GM18873 (cell line): ENCODE measurements at regions not wholly inside any gene's neighbourhood (a gene's known extent, or its start where the extent isn't known, plus 50 kb on each side); places are given as distances from the start of the nearest gene placed in this dataset.
"Not testable (repeated sequence)": the region's sequence is repeated elsewhere in the genome, so short reads cannot be mapped to it uniquely, and the experiment has no call there.

ENCODE experiments used
- ATAC-seq: cut with Tn5 transposase; IDR thresholded peaks from one replicate; pipeline ENCODE4 v1.9.1; 2021; ENCODE audit warnings: mild to moderate bottlenecking, moderate library complexity, moderate number of reproducible peaks; ENCODE audit not compliant: unreplicated experiment, low FRiP score

DNA sequence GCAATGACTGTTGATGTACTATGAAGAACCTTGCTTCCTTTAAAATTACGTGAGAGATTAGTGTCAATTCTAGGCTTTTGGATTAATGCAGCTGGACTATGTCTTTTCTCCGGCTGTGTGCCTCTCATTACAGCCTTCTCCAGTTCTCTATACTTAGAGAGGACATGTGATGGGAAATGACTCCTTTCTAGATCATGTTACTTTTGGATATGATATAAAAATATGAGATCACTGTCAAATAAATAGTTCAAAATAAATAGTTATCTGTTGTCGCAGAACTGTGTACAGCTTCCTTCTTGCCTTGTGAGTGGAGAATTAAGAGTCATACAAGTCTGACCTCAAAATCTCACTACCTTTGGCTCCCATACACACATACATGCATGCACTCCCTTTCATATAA lies 592.4 kb downstream of the DIPK2A start:
- no peak for ATAC-seq

DNA sequence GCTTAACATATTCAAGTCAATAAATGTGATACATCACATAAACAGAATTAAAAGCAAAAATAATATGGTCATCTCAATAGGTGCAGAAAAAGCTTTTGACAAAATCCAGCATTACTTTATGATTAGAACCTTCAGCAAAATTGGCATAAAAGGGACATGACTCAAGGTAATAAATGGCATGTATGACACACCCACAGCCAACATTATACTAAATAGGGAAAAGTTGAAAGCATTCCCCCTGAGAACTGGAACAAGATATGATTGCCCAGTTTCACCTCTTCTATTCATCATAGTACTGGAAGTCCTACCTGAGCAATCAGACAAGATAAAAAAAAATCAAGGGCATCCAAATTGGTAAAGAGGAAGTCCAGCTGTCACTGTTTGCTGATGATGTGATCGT lies 594.7 kb downstream of the DIPK2A start:
- ATAC-seq, result no peak

DNA sequence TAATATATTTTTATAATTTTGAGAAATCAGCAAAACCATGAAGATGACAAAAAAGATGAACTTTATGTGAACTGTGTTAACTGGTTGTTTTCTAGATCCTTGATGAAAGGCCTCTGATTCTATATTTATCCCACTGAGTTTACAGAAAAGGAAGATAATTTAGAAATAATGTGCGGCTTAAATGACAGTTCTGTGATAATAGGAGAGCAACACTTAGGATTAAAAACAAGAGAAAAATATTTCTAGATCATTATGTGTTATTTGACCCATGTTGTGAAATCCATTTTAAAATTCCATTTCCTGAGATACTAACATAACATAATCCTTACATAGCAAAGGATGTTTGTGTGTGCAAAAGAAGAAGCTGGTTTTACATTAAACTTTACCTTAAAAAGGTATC lies 598.0 kb downstream of the DIPK2A start:
- no peak for ATAC-seq

DNA sequence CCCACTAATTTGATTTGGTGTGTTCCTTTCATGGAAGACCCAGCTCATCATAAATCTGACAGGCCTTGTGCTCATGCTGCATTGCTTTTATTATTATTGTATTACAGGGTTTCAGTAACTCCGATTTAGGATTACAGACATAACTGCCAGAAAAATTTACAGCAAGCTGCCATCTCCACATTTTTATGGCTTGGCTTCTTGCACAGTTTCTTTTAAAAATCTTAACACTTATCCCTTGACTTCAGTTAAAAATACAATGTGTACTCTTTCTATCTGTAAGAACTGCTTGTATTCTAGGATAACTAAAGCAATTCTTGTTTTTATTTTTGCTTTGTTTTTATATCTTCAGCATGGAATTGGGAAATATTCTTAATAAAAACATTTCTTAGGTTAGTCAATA lies 612.2 kb downstream of the DIPK2A start:
- no peak for ATAC-seq

DNA sequence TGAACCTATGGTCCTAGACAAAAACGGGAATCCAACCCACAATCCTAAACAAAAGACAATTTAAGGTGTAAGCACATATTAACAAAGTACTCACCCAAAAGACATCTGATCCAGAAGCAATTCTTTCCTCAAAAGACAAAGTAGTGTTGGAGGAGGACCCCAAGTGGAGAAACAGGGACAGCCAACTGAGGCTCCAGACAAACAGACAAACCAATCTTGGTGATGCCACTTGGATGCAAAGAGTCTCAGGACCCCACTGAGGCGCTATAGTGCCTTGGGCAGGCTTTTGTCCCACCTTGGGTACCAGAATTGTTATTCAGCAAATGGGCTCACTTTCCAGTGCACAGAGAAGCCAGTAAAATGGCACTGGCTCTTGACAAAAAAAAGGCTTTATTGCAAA lies 613.8 kb downstream of the DIPK2A start:
- ATAC-seq, result no peak

DNA sequence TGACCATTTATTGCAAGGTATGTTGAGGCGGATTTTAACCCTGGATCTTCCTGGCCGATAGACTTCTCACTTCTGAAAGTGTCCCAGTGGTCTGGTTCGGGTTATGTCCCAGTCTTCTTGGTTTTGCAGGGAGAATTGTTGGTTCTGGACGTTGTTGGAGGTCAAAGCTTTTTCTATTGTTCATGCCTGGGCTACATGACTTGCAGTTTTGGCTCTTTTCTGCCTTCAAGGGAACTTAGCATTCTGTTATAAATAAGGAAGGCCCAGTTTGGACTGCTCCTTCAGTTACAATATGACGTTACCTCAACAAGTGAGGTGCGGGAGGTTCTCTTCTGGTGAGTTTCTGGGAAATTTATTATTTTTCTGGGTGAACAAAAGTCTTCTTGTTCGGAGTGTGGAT lies 614.3 kb downstream of the DIPK2A start:
- ATAC-seq, result no peak

DNA sequence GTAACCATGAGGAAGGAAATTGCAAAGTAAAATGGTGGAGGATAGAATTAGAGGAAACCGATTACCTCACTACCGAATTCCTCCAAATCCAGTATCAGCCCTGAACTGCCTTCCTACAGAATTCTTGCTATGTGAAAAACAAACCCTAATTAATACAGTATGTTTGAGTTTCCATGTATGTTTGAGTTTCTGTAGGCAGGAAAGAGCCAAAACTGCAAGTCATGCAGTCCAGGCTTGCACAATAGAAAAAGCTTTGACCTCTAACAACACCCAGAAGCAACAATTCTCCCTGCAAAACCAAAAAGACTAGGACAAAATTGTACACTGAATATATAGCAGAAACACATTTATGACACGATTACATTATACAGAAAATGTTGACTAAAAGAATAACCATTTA lies 614.8 kb downstream of the DIPK2A start:
- ATAC-seq, result no peak

DNA sequence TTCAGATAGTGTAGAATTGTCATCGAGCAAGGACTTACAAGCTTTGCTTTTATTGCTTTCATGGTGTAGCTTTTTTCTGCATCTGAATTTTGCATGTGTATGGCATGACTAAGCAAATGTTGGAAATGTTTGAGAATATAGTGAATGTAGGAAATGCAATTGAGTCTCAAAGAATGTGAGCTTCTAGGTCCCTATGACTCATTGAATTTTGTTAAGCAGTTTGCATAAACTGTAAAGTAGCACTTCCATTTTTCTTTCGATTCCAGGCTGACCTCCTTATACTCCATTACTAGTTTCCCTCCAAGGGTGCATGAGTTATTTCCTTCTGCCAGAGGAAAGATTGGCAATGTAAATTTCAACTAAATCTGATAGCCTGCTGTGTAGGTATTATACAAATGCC lies 619.2 kb downstream of the DIPK2A start:
- ATAC-seq, result no peak

DNA sequence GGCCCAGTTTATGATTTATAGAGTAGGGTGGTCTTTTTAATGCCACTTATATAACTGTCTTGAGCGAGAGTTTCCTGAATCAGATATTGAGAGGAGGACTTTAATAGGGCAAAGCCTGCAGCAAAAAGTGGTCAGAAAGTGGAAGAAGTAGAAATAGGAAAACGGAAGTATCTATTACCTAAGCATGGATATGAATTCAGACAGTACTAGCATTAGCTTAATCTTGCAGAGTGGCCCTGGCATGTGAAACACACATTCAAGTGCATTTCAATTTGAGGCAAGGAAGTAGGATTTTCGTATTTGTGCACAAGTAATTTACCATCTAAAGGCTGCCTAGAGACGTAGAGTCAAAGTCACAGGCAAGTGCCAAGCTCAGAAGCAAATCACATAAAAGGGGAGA lies 622.3 kb downstream of the DIPK2A start:
- ATAC-seq, result no peak

DNA sequence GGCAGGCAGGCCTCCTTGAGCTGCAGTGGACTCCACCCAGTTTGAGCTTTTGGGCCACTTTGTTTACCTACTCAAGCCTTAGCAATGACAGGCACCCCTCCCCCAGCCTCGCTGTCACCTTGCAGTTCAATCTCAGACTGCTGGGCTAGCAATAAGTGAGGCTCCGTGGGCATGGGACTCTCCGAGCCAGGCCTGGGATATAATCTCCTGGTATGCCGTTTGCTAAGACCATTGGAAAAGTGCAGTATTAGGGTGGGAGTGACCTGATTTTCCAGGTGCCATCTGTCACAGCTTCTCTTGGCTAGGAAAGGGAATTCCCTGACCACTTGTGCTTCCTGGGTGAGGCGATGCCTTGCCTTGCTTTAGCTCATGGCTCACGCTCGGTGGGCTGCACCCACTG lies 648.6 kb downstream of the DIPK2A start:
- ATAC-seq, result not testable (repeated sequence)

DNA sequence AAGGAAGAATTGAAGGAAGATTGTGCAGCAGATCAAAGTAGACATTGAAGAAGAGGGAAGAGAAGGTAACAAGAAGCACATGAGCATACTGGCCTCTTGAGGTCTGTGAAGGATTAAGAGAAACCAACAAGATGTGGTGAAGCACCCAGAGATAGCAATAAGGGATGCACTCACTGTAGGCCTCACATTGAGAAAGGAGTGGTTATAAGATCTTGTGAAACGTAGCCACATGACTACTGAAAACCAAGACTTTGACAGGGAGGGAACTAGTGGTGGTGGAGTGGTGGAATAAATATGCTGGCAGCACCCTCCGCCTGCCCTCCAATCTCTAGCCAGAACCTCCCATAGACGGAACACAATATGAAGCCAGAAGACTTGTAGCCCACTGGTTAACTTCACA lies 651.2 kb downstream of the DIPK2A start:
- no peak for ATAC-seq

DNA sequence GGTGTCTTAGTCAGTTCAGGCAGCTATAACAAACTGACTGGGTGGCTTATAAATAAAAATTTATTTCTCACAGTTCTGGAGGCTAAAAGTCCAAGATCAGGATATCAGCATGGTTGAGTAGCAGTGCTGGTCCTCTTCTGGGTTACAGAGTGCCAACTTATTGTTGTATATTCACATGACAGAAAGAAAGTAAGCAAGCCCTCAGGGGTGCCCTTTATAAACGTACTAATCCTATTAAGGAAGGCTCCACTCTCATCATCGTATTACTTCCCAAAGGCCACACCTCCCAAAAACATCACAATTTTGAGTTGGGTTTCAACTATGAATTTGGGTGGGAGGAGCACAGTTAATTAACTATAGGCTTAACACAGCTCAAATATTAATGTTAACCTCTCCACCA lies 653.0 kb downstream of the DIPK2A start:
- ATAC-seq, result no peak

DNA sequence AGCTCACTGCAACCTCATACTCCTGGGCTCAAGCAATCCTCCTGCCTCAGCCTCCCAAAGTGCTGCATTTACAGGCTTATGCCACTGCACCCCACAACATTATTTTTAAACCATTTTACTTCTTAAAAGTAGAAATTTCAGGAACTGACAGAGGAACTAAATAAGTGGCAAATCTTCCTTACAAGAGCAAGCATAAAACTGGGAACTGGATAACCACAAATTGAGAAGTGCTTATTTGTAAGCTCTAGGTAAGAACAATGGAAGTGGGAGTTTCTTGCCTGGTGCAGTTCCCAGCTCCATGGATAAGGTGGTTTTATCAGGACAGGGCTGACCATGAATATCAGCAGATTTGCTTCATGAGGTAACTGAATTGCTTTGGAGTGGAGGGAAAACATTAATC lies 655.2 kb downstream of the DIPK2A start:
- ATAC-seq, result no peak

DNA sequence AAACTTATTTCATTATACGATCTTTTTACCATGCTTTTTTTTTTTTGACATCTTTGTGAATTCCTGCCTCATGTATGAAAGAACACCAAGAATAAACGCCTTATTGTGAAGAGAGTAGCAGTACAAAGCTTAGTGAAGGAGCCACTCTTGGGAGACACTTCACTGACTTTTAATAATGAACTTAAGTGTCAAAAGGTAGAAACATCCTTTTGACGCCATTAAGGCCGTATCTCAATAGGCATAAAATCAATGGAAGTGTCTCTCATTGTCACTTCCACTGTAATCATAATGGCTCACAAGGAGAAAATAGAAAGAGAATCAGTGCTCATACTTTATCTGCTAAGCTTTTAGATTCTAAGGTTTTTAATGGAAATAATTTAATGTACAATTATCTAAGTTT lies 657.8 kb downstream of the DIPK2A start:
- ATAC-seq, result no peak

DNA sequence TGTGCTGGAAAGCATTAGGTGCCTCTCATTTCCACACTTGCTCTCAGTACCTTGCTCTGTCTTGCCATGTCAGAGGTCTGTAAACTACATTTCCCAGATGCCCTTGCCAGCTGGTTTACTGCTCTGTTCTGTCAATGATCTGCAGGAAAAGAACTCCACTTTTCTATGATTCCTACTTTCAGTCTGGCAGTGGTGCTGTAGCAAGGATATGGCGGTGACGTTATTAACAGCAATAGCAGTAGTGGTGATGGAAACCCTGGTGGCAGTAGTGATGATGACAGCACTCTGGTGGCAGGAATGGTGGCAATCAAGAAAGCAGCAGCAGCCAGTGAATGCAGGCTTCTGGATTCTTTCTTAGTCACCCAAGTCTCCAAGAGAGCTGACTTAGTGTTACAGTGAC lies 665.2 kb downstream of the DIPK2A start:
- ATAC-seq, result no peak

DNA sequence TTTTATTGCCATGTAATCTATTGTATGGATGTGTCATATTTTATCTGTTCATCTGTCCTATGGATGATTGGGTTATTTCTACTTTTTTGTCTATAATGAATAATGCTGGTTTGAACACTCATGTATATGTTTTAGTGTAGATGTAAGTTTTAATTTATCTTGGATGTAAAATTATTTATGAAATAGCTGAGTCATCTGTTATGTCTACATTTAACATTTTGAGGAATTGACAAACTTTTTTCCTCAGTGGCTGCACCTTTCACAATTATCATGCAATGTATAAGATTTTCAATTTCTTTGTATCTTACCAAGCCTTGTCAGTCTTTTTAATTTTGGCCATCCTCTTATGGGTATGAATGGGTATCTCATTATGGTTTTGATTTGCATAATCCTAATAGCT lies 666.4 kb downstream of the DIPK2A start:
- ATAC-seq, result no peak

DNA sequence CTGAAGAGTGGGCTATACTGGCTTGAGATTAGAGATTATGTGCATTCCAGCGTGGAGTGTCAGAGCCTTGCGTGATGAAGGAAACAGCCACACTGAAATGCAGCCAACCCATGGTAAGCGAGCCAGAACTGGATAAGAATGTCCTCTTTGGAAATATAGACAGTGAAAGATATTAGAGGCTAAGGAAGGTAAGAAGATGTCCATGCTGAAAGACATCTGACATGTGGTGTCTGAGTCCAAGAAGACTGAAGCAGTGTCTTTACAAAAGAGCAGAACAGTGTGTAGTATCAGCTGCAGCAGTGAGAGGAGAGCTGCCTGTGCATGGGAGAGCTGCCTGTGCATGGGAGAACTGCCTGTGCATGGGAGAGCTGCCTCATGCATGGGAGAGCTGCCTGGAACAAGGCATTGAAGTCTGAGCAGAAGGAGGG lies 672.2 kb downstream of the DIPK2A start:
- no peak for ATAC-seq

DNA sequence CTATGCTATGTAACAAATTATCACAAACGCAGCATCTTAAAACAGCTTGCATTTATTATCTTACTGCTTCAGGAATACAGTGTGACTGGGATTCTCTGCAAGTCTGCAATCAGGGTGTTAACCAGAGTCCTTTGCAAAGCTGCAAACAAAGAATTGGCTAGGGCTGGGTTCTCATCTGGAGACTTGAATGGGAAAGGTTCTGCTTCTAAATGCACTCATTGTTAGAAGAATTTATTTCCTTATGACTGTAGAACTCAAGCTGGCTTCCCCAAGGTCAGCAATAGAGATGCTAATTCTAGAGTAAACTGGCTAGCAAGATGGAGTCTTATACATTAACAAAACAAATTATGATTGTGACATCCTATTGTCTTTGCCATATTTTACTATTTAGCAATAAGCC lies 673.7 kb downstream of the DIPK2A start:
- ATAC-seq, result no peak

DNA sequence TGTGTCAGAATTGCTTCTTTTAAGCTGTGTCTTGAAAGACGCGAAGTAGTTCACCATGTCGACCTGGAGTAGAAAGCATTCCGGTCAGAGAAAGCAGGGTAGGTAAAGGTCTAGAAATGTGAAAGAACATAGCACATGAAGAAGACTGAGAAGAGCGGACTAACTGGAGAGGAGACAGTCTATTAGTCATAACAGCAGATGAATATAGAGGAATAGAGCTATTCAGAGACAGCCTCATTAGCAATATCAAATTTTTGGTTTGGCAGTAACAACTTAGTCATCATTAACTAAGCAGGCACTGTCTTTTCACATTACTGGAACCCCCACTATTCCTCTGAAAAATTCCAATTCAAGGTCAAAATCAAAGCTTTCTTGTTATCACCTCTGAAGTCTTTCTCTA lies 678.8 kb downstream of the DIPK2A start:
- ATAC-seq, result no peak

DNA sequence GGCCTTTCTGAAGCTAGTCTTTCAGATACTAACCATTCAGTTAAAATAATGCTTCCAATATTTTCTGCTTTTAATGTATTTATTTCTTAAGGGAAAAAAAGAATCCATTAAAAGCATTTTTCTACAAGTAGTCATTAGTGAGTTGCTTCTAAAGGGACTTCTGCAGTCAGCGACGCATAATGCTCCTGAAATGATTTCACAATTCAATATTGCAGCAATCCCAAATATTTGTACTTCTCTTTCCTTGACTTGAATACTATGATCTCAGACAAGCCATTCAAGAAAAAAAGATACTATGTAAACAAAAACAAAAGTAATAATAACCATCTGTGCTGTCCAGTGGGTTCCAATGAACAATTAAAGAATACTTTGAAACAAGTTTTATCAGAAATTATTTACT lies 681.0 kb downstream of the DIPK2A start:
- no peak for ATAC-seq

DNA sequence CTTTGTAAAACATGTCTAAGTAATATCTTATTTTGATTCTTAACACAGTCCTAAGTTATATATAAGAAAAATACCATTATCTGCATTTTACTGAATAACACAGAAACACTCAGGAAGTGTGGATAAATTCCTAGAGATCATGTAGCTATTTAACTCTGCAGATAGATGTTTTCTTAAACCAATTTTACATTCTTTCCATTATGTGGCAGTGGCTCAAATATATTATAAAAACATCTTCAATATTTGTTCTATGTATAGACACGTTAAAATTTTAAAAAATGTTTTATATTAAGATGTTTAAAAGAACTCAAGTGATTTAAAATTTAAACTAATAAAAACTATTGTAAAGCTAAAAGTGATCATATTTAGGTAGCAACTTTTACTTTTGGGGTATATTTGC lies 683.8 kb downstream of the DIPK2A start:
- ATAC-seq, result no peak

DNA sequence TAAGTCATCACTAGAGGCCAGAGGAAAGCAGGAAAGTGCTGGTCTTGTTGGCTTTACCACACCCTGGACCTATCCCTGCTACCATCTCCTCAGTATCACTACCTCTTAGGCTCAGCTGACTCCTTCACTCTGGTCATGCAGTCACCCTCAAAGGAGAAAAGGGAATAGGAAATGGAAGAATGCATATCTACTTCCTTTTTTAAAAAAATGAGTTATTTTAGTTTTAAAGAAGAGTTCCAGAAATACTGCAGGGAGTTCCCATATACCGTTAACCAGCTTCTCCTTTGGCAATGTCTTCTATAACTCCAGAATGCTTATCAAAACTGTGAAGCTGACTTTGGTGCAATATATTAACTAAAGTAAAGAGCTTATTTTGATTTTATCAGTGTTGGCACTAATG lies 688.6 kb downstream of the DIPK2A start:
- no peak for ATAC-seq

DNA sequence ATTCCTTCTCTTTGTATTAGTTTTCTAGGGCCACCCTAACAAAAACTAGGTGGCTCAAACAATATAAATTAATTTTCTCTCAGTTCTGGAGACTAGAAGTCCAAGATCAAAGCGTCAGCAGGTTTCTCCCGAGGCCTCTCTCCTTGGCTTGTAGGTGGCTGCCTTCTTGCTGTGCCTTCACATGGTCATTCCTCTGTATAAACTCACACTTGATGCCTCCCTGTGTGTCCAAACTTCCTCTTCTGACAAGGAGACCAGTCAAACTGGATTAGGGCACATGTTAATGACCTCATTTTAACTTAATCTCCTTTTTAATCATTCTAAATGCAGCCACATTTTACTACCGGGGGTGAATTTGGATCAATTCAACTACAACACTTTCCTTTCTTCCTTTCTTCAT lies 691.1 kb downstream of the DIPK2A start:
- no peak for ATAC-seq
